ENCODE measurements at regions not wholly inside any gene's neighbourhood (a gene's known extent, or its start where the extent isn't known, plus 50 kb on each side); places are given as distances from the start of the nearest gene placed in this dataset.
A peak's percentile ranks its signal among the peaks of the same experiment; 100 is the strongest.

- no peak overlapping the region for H2AFZ ChIP-seq (ENCODE audit: low read length)
- DNase-seq (ENCODE audit: low read depth in 1 of 2, low spot score in 2 of 2) (no peak), FAIRE-seq (no peak)
- H3K23me2 ChIP-seq (ENCODE audit: low read depth, low read length) = peaks cover 11% of the 10 kb centered on the region
- no peak overlapping the region for H3K23ac ChIP-seq (ENCODE audit: insufficient read length)
- H4K5ac ChIP-seq (ENCODE audit: insufficient read length, low read depth, low read length) = no peak overlapping the region
- no peak overlapping the region for H2BK15ac ChIP-seq (ENCODE audit: low read length)
- no peak overlapping the region for H2BK5ac ChIP-seq (ENCODE audit: low read depth, low read length)
- H3K4ac ChIP-seq (replicated peaks; ENCODE audit: insufficient read length, low read depth, low read length) = no peak overlapping the region
- H3K79me2 ChIP-seq (ENCODE audit: control insufficient read depth in 1 of 2, insufficient read depth in 2 of 2, low read length in 2 of 2) = no peaks in the 10 kb centered on the region
- no peak overlapping the region for H4K8ac ChIP-seq (ENCODE audit: extremely low read depth, insufficient read depth, low read length)
- no peak overlapping the region for H2AK5ac ChIP-seq (ENCODE audit: low read depth, low read length)
- H3K79me1 ChIP-seq (ENCODE audit: low read depth, low read length) = no peaks in the 10 kb centered on the region
- CTCF ChIA-PET (ENCODE audit: partially characterized antibody) = interaction anchor here (0.6 to 1.5 kb wide), 3 partner anchors 59 to 279 kb away, joined by 3 read pairs; no protein-coding TSS in a partner anchor
- H3K36me3 ChIP-seq (ENCODE audit: control insufficient read depth in 2 of 4, insufficient read depth in 4 of 4, low read length in 3 of 4) = no peaks in the 10 kb centered on the region
- H2BK120ac ChIP-seq (replicated peaks; ENCODE audit: low read depth, low read length) = no peak overlapping the region
- no peak overlapping the region for H3K56ac ChIP-seq (replicated peaks; ENCODE audit: insufficient read length, low read depth, low read length)
- H3K9ac ChIP-seq (replicated peaks in 1 of 4; ENCODE audit: extremely low read depth in 1 of 4, low read depth in 3 of 4, low read length in 3 of 4) = no peak overlapping the region
- H4K91ac ChIP-seq (replicated peaks; ENCODE audit: insufficient read length, low read length) = no peak overlapping the region
- H3K9me3 ChIP-seq (ENCODE audit: insufficient read depth in 2 of 2, low read depth in 1 of 2, low read length in 1 of 2) = no peaks in the 10 kb centered on the region
- H3K4me1 ChIP-seq (replicated peaks in 1 of 4; ENCODE audit: control insufficient read depth in 3 of 4, insufficient read depth in 4 of 4, low read length in 3 of 4) = peaks cover 0 to 16% (median 4%) of the 10 kb centered on the region in 4 experiments; a peak in 4 of 7 replicates
- peaks cover 15 to 29% (median 22%) of the 10 kb centered on the region in 4 experiments for H3K27me3 ChIP-seq (replicated peaks in 1 of 4; ENCODE audit: control insufficient read depth in 3 of 4, extremely low read depth in 1 of 4, insufficient read depth in 3 of 4, low read length in 3 of 4)
- POLR2A ChIA-PET (ENCODE audit: partially characterized antibody) = interaction anchor here (1.0 to 1.5 kb wide), 2 partner anchors 10 to 182 kb away, joined by 3 to 6 read pairs; no protein-coding TSS in a partner anchor
- H4K20me1 ChIP-seq (replicated peaks in 1 of 2; ENCODE audit: control insufficient read depth in 1 of 2, insufficient read depth in 2 of 2, low read length in 2 of 2) = no peaks in the 10 kb centered on the region
- H2BK20ac ChIP-seq (ENCODE audit: low read length) = no peak overlapping the region
- no peak overlapping the region for H2BK12ac ChIP-seq (ENCODE audit: low read depth, low read length)
- WGBS, 2 experiments (ENCODE audit: extremely low coverage in 1 of 2, insufficient coverage in 1 of 2, insufficient read length in 1 of 2, insufficient replicate concordance in 2 of 2, low coverage in 1 of 2, low lambda C conversion rate in 2 of 2, missing lambda C conversion rate in 1 of 2) = 79% methylated on average over 7 of the region's 7 CpGs; no CpG with 5 or more reads in 1 of the 2 experiments
- no peak overlapping the region for H3K4me3 ChIP-seq (ENCODE audit: extremely low read depth in 1 of 4, insufficient read depth in 2 of 4, low read depth in 3 of 4, low read length in 4 of 4)
- no peak overlapping the region for H3K14ac ChIP-seq (ENCODE audit: insufficient read length)
- H3K27ac ChIP-seq (ENCODE audit: low read depth, low read length) = no peak overlapping the region
- peak overlapping the region in 1 of 2 experiments; percentile 26; a peak in 1 of 4 replicates for H3K4me2 ChIP-seq (ENCODE audit: insufficient read depth in 1 of 2, low read depth in 2 of 2, low read length in 2 of 2)
- H3K18ac ChIP-seq (ENCODE audit: extremely low read depth, low read length) = no peak overlapping the region
- TF ChIP-seq ATF2 (IDR thresholded peaks at IDR 0.05; ENCODE audit: low read length) (no peak), MAFK (IDR thresholded peaks at IDR 0.05; ENCODE audit: low read depth, low read length) (no peak), KDM1A (IDR thresholded peaks at IDR 0.05; ENCODE audit: borderline replicate concordance, low read length) (no peak), RFX5 (IDR thresholded peaks at IDR 0.05; ENCODE audit: borderline replicate concordance, low read depth, low read length) (no peak), NANOG (IDR thresholded peaks at IDR 0.05; ENCODE audit: insufficient read depth, low read depth, low read length, poor library complexity, severe bottlenecking) (no peak), SIRT6 (IDR thresholded peaks at IDR 0.05; ENCODE audit: low read length) (no peak), HDAC2 (IDR thresholded peaks at IDR 0.05; ENCODE audit: borderline replicate concordance in 1 of 2, low read depth in 2 of 2, low read length in 2 of 2) (no peak), TCF12 (IDR thresholded peaks at IDR 0.05; ENCODE audit: low read depth, low read length) (no peak), CREB1 (IDR thresholded peaks at IDR 0.05) (no peak), E2F6 (IDR thresholded peaks at IDR 0.05) (no peak)
Observed at GRCh38 chr15:38068626-38069391, 134.4 kb downstream of the TMCO5A start.
